OCI-LY7 (cell line): ENCODE measurements at regions not wholly inside any gene's neighbourhood (a gene's known extent, or its start where the extent isn't known, plus 50 kb on each side); places are given as distances from the start of the nearest gene placed in this dataset.

Experiments
- EZH2phosphoT487 ChIP-seq: fragments of 200-600 bp; sonication (generic); IDR thresholded peaks from 2 replicates; pipeline ENCODE4 v1.6.1; 2018; ENCODE audit warnings: low read depth, borderline replicate concordance, mild to moderate bottlenecking, mixed run types, antibody characterized with exemption, low read length, moderate library complexity, mixed read lengths
- TF ChIP-seq, protein P1 (sequence below): fragments of 200-600 bp; sonication (generic); conservative IDR thresholded peaks from 2 replicates; pipeline ENCODE4 v1.5.1; 2014; ENCODE audit warnings: mild to moderate bottlenecking, antibody characterized with exemption, low read length, moderate library complexity, mixed read lengths

DNA sequence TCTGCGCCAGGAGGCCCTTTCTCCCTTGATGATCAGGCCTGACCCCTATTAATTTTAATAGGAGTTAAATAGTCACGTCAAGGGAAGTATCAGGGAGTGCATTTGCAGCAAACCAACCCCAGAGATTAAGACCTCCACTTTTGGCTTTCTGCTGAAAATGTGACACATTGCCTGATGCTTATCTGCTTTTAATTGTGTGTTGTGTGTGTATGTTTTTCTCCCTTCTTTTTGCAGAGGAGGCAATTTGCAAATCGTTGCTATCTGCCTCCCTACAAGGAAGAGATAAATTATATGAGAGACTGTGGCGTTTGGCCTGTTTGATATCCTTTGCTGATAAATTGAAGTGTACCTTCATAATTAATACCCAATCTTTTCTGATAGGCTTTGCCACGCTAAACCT is 822.9 kb downstream of the VRK1 start:
- TF ChIP-seq, protein P1, sequence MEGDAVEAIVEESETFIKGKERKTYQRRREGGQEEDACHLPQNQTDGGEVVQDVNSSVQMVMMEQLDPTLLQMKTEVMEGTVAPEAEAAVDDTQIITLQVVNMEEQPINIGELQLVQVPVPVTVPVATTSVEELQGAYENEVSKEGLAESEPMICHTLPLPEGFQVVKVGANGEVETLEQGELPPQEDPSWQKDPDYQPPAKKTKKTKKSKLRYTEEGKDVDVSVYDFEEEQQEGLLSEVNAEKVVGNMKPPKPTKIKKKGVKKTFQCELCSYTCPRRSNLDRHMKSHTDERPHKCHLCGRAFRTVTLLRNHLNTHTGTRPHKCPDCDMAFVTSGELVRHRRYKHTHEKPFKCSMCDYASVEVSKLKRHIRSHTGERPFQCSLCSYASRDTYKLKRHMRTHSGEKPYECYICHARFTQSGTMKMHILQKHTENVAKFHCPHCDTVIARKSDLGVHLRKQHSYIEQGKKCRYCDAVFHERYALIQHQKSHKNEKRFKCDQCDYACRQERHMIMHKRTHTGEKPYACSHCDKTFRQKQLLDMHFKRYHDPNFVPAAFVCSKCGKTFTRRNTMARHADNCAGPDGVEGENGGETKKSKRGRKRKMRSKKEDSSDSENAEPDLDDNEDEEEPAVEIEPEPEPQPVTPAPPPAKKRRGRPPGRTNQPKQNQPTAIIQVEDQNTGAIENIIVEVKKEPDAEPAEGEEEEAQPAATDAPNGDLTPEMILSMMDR, result no peak
- no peak for TF ChIP-seq EZH2phosphoT487
